GM18867 (cell line): ENCODE measurements at regions not wholly inside any gene's neighbourhood (a gene's known extent, or its start where the extent isn't known, plus 50 kb on each side); places are given as distances from the start of the nearest gene placed in this dataset.
"Not testable (repeated sequence)": the region's sequence is repeated elsewhere in the genome, so short reads cannot be mapped to it uniquely, and the experiment has no call there.

Experiments used
- ATAC-seq: cut with Tn5 transposase; IDR thresholded peaks from one replicate; pipeline ENCODE4 v1.9.1; 2021; ENCODE audit warnings: mild to moderate bottlenecking, moderate library complexity; ENCODE audit not compliant: unreplicated experiment

DNA sequence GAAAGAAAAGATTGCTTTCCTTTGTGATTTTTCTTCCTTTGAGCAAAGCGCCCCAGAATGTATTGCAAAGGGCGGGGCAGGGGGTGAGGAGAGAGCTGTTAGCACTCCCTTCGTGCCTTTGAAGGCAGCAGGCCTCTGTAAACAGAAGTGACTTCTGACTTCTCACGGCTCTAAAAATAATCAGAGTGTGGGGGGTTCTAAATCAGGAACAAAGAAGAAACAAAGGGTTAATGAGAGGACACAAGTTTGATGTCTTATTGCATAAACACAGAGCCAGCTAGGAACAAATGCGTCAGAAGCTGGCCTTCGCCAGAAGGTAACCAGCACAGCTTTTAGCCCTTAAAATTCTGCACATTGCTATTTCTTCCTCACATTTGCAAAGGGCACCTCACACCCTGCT lies 626.2 kb downstream of the MID1IP1 start:
- ATAC-seq: no peak

DNA sequence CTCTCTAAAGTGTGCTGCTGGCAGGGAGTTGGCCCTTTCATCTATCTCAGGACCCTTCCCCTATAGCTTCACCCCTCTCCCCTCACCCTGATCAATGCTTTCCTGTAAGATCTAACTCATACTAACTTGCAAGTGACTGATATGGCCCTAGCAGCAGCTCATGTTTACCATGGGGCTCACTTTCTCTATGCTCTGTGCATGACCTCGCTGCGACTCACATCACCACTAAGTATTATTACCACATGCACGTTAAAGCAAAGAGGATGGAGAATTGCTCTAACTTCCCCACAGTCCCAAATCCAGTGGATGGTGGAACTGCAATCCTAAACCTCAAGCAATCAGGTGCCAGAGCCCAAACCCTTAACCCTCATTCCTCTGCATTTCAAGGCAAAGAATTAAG lies 626.6 kb downstream of the MID1IP1 start:
- no peak for ATAC-seq

DNA sequence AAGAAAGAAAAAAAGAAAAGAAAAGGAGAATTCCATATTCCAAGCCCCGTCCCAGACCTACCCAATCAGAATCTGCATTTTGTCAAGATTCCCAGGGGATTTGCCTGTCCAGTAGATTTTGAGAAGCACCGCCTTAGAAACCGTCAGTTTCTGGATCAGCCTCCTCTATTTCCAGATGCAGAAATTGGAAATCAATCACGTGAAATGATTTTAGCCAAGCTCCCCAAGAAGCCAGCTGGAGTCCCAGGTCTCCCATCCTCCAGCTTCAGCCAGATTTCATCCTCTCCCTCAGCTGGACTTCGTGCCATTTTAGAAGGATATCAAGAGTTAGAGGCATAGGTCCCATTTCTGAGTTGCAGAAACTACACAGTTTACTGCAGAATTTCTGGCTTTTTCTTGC lies 629.3 kb downstream of the MID1IP1 start:
- no peak for ATAC-seq

DNA sequence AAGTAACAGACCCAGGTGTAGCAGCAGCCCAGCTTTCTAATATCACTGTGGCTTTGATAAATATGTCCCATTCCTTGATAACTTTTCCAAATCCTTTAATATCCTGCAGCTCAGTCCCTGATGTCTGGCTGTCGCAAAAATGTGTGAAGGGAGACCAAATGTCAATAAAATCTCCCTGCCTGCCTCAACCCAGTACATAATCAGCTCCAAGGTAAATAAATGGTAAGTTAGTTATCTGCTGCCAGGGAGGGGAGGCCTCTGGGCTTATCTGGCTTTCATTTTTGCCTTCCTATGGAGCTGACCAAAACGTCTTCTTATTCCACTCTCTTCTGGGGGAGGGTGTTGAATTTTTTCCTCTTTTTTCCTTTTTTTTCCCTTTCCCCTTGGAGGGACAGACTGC lies 630.6 kb downstream of the MID1IP1 start:
- ATAC-seq: no peak

DNA sequence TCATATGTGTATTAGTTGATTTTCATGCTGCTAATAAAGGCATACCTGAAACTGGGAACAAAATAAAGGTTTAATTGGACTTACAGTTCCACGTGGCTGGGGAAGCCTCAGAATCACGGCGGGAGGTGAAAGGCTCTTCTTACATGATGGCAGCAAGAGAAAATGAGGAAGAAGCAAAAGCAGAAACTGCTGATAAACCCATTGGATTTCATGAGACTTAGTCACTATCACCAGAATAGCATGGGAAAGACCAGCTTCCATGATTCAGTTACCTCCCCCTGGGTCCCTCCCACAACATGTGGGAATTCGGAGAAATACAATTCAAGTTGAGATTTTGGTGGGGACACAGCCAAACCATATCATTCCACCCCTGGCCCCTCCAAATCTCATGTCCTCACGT lies 633.4 kb downstream of the MID1IP1 start:
- ATAC-seq: not testable (repeated sequence)

DNA sequence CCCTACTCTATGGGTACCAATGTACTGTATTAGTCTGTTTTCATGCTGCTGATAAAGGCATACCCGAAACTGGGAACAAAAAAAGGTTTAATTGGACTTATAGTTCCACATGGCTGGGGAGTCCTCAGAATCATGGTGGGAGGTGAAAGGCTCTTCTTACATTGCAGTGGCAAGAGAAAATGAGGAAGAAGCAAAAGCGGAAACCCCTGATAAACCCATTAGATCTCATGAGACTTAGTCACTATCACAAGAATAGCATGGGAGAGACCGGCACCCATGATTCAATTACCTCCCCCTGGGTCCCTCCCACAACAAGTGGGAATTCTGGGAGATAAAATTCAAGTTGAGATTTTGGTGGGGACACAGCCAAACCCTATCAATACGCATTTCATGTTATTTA lies 635.3 kb downstream of the MID1IP1 start:
- not testable (repeated sequence) for ATAC-seq

DNA sequence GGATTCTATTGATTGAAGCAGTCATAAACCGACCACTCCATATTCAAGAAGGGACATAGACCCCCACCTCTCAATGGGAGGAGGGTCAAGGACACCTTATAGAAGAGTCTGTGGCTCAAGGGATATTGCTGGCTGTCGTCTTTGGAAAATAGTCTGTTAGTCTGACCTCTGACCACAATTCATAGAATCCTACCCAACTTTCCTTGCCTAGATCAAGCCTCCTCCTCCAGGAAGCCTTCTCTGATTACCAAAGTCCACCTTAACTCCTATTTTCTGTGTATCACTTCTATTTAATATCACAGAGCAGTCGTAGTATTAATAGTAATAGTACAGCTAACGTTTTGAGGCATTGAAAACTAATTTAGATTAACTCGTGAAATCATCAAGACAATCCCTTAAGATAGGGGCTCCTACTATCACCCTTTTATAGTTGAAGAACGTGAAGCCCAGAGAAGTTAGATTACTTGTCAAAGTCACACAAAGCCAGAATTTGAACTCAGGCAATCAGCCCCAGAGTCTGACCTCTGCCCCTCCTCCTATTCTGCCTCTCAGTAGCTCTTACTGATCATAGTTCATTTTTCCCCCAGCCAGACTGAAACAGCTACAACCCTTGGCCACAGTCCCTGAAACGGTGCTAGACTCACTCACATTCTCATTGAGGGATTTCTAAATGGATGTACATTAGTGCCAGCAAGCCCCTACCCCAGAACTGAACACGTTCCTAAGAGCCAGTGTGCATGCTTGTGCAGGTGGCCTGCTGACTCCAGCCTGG lies 636.6 kb downstream of the MID1IP1 start:
- no peak for ATAC-seq

DNA sequence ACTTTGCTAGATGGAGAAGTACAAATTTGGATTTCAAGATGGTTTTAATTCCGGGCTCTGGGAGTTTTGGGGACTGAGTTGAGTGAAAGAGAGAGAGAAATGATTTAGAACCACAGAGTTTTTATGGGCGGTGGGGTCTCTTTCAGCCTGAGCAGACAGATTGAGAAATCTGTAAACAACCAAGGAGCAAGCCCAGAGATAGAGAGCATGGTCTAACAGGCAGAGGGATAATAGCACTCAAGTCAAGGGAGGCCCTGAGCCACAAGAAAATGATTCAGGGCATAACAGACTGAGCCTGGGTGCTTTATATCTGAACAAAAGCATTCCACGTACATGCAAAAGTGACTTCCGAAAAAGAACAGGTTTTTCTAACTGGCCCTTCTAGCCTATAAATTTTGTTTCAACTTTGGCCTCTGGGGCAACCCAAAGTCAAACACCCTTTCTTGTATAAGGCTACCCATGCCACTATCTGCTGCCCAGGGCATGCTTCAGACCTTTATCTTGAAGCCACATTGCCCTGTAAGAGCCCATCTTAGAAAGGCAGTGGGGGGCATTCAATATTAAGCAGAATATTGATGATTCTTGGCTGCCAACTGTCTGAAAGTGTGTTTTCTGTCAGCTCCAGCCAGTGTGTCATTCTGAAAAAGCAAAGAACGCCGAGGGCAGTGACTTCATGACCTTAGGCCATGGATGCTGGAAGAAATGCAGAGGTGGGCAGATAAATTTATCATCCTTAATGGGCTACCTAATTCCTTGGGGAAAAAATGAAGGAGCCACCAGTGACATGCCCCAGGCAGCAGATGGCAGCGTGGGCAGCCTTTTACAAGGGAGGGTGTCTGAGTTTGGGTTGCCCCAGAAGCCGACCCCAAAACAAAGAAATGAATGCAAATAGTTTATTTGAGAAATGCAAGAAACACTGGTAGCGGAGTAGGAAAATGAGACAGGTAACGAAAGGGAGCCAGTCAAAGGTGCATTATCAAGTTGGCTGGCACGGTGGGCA lies 637.6 kb downstream of the MID1IP1 start:
- ATAC-seq: no peak

DNA sequence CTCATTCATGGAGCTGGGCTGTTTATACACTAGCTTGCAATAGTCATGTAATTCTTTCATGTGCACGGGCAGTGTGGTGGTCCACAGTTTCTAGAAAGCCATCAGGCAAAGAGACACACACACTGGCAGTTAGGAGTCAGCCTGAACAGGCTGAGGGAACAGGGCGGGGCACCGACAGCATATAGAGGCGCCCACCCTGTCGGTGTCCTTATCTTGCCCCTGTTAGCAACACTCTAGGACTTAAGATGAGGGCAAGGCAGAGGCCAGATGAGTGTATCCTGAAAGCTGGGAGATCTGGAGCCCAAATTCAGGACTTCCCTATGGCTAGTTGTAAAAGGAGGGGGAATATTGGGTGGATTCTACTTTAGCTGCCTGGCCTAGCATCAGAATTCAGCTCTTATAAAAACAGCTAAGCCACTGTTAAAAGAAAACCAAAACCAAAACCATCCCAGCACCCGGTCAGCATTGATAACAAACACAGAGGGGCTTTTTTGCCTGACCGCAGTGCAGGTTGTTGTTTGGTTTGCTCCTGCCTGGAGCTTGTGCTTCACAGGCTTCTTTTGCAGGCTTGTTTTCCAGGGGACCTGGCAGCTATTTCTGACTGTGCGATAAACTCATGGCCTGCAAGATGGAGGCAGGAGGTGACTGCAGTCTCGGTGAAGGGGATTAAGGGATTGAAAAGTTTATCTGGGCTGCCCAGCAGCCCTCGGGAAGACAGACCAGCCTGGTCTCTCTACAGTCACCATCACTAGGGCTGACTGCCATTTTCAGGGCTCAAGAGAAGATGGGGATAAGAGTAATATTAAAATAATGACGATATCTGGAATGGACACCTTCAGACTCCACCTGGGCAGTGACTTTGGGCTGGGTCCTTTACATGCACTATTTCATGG lies 638.9 kb downstream of the MID1IP1 start:
- peak; percentile 83 for ATAC-seq

DNA sequence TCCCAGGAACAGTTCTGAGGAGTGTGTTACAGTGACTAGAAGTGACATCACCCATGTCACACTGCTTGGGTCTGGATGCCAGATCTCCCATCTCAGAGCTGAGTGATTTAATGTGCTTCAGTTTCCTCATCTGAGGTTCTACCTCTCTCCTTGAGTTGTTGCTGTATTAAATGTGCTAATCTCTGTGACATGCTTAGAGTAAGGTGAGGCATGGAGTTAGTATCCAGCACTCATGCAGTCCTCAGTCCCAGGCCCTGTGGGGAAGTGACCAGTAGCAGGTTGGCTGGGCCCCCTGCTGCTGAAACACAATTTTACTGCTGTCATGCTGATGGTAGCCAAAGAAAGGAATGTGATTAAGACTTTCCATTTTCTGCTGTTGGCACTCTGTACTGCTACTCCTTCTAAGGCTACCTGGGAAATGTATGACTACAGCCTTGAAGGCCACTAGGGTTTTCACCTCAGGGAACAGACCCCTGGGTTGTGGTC lies 639.6 kb downstream of the MID1IP1 start:
- peak; percentile 29 for ATAC-seq

DNA sequence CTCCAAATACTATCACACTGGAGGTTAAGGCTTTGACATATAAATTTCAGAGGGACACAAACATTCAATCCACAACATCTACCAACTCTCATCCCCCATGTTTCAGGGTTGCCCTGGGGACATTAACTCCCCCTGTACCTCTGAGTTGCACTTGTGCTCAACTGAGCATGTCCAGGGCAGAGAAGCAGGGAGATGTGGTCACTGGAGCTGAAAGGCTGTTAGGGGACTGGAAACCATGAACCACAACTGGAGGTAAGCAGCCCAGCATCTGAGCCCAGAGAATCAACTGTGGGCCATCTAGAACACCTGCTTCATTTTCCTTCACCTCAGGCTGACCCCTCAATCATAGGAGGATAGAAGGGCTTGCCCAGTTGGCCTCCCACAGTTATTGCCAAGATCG lies 641.1 kb downstream of the MID1IP1 start:
- no peak for ATAC-seq

DNA sequence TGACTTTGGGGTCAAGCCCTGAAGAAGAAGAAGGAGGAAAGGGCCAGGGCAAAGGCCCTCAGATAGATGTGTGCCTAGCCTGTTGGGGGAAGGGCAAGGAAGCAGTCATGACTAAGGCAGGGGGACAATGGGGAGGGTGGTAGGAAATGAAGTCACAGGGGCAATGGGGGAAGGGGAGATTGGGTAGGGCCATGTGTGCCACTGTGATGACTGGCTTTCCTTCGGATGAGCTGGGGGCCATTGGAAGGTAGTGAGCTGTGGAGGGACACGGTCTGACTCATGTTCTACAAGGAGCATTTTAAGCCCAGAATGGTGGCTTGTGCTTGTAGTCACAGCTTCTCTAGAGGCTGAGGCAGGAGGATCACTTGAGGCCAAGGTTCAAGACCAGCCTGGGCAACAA lies 642.0 kb downstream of the MID1IP1 start:
- no peak for ATAC-seq

DNA sequence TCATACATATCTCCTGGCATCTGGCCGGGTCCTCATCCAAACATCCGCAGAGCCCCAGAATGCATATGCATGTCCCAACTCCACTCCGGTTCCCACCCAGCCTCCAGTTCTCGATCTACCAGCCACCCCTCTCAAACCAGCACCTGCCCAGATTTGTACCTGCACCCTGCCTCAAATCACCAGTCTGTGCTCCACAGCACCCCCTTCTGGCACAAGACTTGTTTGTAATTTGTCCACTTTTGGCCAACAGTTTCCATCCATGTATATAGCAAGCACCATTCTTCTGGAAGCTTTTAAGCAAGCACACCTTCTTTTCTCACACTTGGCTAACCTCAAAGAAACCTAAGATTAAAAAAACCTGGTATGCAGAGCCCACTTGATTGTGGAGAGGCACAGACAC lies 644.1 kb downstream of the MID1IP1 start:
- ATAC-seq: no peak

DNA sequence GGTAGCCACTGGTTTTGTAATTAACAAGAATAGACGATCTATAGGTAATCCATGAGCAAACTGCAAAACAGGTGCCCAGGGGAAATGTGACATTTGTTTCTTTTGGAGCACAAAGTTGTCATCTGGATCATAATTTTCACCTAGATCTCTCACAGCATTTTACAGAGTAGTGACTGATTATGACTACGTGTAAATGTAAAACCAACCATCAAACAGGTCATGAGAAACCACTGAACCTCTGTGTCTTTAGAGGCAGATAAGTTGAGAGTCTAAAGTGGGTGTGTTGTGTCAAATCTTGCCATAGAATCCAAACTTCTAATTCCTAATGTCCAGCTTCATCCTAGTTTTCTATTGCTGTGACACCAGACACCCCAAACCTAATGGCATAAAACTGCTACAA lies 648.1 kb downstream of the MID1IP1 start:
- no peak for ATAC-seq

DNA sequence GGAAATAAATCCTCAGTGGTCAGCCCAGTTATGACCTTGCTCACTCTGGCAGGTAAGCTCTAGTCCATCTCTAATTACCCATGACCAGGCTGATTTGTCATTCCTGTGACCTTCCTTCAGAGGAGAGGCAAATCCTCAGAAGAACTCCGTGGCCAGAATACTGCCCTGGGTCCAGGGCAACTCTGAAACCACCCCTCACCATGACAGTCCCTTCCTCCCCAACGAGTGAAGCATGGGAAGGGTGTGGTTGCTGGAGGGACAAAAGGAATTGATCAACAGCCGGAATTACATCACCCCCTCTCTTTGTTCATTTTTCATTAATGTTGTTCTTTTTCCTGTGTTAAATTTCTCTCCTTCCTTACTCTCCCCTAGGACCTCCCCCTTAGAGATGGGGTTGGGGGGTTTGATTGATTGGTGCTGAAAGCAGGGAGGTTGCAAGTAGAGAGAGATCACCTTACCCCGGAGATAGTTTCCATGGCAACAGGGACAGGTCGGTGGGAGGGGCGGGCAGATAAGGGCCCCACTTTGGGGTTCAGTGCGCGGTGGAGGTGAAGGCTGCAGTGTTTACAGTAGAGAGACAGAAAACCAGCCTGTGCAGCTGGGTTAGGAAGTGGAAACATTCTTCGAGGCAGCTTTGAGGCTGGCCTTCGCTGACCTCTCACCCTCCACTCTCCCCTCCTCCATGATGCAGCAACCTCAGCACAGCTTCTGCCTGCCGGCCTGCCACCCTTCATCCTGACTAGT lies 647.4 kb downstream of the BCOR start:
- no peak for ATAC-seq

DNA sequence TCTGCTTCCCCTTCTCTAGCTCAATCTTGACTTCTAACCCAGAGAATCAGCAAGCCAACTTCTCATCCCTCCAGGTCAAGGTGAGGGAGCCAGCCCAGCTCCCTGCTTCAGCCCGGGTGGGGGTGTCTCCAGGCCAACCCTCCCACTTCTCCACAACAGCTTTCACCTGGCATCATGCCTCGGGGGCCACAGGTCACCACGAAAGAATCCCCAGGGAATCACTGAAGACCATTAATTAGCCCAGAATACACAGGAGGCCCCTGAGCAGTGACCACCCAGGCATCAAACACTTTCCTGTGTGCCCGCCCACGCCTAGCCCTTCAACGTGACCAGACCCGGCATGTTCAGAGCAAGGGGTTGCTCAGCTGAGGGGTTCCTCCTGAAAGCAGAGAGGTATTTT lies 646.7 kb downstream of the BCOR start:
- no peak for ATAC-seq

DNA sequence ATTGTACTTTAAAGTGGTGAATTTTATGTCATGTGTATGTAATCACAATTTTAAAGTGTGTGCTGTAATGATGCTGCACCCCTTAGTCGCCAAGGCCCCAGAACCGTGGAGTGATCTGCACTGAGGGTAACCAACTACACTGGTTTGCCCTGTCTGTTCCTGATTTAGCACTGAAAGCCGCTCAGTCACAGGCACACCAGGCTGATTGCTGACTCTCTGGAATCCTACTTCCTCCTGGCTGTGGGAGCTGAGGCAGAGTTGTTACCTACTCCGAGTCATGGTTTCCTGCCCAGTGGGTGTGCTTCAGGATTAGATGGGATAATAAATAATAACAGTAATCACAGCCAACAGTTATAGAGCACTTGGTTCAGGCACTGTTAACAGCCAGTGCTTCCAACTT lies 645.4 kb downstream of the BCOR start:
- ATAC-seq: no peak

DNA sequence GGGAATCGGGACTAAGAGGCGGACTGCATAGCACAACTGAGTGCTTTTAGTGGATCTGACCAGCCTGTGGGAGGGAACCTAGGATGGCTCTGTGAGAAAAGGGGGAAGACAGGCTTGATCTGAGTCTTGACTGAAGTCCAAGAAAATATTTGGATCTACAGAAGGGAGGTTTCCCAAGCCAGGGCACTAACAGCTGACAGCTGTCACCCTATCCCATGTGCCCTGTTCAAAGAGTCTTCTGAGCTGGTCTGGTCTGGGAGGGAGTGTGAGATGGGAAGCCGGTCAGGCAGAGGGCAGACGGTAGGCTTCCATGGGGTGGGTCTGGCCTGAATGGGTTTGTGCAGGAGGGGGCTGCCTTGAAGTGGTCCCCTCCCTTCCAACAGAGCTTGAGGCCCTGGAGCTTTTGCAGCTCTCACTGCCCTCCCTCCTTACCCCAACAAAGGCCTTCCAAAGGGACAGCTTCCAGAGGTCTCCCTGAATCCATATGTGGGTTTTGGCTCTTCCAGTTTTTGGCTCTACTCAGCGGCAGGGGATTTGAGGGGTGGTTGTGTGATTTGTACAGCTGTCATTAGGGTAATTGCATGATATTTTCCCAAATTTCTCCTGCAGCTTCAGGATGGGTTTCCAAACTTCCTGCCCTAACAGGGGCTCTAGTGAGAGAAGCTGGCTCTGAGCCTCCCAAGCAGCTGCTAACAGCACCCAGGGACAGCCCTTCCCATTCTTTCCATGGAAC lies 643.7 kb downstream of the BCOR start:
- no peak for ATAC-seq

DNA sequence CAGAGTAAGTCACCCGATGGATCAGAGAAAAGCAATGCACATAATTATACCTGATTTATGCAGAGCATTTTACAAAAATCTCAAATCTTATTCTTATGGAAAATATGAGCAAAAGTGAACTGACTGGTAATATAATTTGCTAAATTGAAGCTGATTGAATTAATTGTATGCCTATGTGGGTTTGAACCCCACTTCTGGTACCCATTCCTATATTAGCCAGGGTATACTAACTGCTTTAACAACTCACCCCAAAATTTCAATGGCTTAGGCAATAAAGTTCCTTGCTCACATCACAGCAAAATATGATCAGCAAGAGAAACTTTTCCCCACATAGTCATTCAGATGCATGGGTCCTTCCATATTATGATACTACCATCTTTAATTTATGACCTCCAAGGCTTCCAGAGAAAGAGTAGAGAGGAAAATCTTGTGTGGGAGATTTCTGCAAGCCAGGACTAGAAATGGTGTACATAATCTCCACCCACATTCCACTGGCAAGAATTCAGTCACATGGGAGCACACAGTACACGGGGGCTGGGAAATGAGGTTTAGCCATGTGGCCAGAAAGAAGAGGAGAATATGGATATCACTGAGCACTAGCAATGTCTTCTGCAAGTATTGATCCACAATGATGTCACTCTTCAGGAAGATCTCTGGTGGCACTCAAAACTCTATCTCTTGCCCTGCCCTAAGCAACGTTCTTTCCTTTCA lies 640.7 kb downstream of the BCOR start:
- ATAC-seq: no peak
